CD4-positive, alpha-beta T cell treated with Interleukin-17A for 4 hours (primary cell): ENCODE measurements at regions not wholly inside any gene's neighbourhood (a gene's known extent, or its start where the extent isn't known, plus 50 kb on each side); places are given as distances from the start of the nearest gene placed in this dataset.
"Not testable (repeated sequence)": the region's sequence is repeated elsewhere in the genome, so short reads cannot be mapped to it uniquely, and the experiment has no call there.

Experiments
- DNase-seq: peaks from one replicate; pipeline ENCODE4 v3.0.0-alpha.2; 2020; ENCODE audit warnings: mixed read lengths

DNA sequence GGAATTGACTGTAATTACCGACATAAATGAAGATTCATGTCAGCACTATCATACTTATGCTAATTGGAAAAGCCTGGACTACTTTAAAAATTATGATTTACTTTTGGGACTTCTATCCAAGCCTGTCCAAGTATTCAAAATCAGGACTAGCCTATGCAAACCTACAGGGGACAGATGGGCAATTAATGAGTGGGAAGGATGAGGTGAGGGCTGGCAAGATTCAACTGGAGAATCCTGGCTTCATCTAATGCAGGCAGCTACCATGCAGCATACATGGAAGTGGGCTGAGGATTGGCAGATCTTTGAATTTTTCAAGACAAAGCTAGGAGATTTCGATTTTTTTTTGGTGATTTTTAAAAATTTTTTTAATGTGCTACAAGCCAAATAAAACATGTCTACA lies 532.6 kb downstream of the CSNK1G3 start:
- no peak for DNase-seq

DNA sequence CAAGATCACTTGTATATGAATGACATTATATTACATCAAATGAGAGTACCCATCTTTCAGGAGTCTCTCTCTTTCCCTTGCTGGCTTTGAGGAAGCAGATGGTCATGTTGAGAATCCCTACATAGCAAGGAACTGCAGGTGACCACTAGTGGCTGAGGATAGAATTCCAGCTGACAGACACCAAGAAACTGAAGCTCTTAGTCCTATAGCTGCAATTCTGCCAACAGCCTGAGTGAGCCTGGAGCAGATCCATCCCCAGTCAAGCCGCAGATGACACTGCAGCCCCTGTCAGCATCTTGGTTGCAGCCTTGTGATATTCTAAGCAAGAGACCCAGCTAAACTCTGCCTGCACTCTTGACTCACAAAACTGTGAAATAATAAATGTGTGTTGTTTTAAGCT lies 531.5 kb downstream of the CSNK1G3 start:
- no peak for DNase-seq

DNA sequence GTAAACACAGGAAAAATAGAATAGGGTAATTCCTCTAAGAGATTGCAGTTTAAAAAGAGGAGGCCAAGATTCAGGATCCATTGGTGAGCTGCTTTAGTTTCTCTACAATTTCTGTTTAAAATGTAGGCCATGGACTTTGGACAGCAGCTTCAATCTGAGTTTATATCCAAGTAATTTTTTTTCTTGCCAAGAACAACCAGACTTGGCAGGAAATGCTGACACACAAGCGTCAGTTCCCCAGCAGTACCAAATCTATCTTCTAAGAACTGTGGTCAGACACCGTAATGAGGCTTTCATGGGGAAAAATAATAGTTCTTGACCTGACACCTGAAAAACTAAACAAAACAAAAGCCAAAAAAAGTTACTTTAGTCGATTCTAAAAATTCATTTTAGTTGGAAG lies 528.8 kb downstream of the CSNK1G3 start:
- DNase-seq, result no peak

DNA sequence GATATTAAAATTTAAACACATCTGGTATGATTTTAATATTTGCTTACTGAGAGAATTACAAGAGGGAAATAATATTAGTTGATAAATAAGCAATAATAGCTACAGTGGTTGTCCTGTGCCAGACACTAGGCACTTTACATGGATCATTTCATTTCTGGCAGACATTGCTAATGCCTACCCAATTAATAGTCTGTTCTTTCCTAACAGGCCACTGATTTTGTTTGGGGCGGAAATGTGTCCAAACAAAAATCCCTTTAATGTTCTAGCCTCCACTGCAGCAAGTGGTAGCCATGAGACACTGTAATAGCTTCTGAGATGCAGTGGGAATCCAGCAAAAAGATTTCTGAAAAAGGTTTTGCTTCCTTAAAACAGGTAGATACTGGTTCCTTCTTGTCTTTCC lies 527.4 kb downstream of the CSNK1G3 start:
- DNase-seq, result no peak

DNA sequence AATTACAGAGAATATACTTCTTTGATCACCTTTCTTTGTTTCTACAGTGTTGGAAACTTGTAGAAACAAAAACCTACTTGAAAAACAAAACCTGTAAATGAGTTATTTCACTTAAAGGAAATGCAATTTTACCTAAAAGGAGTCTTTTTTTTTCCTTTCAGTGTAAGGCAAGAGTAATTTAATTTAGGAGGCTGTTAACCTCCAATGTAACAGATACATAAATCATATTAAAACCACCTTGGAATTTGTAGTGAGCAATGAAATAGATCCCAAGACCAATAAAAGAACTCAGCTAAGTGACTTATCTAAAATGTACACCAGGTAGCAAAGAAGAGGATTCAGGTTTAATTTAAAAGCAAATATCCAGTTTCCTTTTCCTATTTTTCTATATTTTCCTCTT lies 524.8 kb downstream of the CSNK1G3 start:
- no peak for DNase-seq

DNA sequence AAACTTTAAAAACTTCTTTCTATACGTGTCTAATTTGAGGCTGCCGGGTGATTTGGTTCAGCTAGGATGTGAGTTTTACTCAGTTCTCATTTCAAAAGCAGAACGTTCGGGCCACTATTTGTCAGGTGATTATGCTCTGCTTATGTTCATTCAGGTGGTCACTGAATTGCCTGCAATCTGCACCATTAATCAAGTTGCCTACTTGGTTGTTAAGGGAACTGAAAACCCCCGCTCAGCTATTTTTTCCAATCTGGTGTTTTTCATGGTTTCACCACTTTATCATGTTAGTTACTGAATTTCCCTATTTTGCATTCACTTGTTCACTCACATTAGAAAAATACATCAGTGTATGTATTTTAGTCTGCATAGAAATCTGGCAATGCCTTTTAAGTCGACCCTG lies 523.0 kb downstream of the CSNK1G3 start:
- no peak for DNase-seq

DNA sequence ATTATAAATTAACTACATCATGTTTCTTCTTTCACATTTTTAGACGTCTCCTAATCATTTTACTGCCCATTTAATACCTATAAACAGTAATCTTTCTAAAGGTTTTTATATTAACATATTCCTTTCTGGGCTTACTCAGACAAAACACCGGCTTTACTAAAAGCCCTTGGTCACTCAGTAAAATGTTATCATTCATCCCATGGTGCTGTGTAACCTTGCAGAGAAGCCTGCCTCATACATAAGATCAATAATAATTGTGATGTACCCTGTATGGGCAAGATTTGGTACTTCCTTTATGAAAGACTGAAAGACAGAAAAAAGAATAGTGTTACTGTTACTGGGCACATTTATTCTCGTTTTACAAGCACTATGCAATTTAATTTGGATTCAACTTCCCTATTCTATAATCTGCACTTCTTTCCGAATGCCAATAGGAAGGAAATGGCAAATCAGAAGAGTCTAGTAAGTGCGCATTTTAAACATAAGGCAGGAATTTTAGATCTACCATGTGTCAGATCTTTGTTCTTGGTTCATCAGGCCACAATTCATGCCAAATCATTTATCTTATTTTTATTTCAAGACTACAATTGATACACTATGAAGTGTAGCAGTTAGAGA lies 522.2 kb downstream of the CSNK1G3 start:
- DNase-seq, result no peak

DNA sequence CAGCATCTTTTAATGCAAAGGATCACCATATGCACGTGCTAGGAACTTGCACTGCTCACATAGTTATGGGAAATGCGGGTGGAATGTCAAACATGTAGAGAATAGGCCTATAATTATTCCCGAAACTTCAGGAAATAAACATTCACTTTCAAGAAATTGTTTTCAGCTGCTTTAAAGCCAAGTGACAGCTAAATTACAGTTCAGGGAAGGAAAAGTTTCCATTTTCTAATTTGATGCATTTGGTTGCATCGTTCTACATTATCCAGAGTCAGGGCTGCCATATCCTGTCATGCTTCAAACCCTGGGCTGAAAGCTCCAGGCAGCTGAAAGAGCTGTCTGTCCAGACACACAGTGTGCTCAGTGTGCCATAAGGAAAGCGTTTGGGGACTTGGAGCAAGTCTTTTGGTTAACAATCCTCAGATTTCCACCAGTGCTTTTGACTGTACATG lies 518.1 kb downstream of the CSNK1G3 start:
- DNase-seq, result no peak

DNA sequence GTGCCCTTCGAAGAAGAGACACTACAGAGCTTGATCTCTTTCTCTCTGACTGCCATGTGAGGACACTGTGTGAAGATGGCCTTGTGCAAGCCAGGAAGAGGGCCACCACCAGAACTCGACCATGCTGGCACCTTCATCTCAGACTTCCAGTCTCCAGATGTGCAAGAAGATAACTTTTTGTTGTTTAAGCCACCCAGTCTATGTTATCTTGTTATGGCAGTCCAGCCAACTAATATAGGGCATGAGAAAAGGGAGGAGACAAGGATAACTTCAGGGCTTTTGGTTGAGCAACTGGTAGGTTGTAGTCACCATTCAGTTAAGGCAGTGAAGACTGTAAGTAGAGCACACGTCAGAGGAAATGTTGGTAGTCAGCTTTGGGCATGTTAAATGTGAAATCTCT lies 515.5 kb downstream of the CSNK1G3 start:
- DNase-seq, result no peak

DNA sequence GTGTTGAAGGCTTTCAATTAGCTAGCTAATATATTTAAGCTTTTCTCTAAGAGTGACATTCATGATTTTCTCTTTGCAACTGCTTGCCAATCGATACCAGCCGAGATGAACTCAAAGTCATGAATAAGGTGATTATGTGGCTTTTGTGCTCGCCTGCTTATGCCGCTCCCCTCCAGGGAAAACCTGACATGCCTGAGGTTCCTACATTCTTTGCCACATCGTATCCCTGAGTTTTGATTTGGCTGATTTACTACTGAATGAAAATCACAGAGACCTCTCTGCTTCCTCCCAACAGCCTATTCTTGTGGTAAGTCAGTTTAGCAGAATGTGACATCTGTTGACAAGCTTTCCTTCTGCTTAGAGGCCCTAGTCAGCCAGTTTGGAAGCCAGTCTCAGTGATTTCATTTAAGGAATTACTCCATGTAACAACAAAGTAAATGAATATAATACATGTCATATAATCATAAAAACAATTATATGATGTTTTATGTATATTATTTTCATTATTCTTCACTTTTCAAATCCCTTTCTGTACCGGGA lies 513.4 kb downstream of the CSNK1G3 start:
- DNase-seq, result no peak

DNA sequence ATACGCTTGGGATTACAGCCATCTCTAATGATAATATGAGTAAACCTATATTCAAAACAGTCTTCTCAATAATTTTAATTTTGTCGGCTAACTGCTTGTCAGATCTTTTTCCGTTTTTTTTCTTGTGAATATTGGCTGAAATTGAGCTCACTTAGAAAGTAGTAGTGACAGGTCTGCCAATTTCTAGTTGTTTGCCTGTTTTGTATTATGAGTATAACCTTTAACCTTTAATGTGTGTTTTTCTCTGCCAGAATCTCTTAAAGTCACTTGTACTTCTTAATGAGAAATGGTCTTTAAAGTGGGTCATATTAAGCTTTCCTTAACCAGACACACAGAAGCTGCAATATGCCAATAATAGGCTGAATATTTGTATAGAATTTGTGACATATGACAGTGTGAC lies 511.0 kb downstream of the CSNK1G3 start:
- no peak for DNase-seq

DNA sequence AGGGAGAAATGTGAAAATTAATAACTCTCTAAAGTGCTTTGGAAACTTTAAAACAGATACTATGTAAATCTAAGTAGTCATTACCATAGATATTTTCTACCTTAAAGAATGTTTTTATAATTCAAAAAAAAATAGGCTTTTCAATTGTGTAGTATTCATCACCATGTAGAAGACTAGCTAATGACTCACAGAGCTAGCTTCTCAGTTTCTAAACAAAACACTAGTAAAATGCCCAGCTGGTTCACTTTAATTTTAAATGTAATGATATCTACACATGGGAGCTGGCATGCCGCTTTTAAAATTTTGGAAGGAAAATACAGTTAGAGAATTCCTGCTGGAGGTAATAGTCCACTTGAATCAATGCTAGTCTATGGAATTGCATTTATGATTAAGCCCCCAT lies 509.8 kb downstream of the CSNK1G3 start:
- DNase-seq, result no peak

DNA sequence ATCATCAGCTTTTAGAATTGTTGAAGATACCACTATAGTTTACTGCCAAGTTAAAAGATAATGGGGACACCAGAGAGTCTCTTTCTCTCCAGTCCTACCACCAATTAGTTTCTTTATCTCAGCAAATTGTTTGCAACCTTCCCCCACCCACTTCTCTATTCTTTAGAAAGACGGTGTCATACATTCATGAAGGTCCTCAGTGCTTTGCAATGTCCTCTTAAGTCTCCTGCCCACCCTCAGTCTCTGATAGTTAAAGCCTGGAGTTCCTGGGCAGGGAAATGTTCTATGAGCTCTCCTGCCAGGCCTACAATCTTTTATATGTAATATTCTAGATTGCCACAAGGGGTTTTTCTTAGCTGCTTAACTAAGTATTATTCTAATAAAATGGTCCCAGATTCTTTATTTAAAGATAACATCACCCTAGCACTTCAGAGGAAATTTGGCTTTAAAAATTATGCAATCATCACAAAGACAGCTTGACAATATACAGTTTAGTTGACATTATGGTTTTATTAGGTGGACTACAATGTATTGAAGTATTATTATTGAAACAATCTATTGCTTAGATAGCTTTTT lies 509.2 kb downstream of the CSNK1G3 start:
- DNase-seq, result no peak

DNA sequence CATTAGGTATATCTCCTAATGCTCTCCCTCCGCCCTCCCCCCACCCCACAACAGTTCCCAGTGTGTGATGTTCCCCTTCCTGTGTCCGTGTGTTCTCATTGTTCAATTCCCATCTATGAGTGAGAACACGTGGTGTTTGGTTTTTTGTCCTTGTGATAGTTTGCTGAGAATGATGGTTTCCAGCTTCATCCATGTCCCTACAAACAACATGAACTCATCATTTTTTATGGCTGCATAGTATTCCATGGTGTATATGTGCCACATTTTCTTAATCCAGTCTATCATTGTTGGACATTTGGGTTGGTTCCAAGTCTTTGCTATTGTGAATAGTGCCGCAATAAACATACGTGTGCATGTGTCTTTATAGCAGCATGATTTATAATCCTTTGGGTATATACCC lies 505.3 kb downstream of the CSNK1G3 start:
- DNase-seq, result not testable (repeated sequence)

DNA sequence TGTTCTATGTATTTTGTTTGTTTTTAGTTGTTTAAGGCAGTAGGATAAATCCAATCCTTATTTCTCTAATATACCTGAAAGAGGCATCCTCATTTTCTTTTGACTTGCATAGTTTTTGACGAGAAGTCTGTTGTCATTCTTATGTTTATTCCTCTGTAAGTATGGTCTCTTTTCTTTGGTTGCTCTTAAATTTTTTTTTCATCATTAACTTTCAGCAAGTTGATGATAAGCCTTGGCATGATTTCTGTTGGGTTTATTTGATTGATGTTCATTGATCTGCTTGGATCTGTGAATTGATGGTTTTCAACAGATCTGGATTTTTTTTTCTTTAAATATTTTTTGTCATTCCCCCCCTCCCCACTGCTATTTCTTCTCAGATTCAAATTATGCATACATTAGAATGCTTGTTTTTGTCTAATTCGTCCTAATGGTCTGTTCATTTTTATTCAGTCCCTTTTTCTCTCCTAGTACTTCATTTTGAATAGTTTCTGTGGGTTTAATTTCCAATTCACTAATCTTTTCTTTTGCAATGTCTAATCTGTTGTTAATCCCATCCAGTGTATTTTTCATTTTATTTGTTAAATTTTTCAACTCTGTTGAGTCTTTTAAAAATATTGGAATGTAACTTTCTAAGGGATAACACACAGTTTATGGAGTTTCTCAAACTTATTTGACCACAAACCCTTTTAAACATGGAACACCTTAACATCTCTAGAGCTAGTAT lies 495.9 kb downstream of the CSNK1G3 start:
- no peak for DNase-seq

DNA sequence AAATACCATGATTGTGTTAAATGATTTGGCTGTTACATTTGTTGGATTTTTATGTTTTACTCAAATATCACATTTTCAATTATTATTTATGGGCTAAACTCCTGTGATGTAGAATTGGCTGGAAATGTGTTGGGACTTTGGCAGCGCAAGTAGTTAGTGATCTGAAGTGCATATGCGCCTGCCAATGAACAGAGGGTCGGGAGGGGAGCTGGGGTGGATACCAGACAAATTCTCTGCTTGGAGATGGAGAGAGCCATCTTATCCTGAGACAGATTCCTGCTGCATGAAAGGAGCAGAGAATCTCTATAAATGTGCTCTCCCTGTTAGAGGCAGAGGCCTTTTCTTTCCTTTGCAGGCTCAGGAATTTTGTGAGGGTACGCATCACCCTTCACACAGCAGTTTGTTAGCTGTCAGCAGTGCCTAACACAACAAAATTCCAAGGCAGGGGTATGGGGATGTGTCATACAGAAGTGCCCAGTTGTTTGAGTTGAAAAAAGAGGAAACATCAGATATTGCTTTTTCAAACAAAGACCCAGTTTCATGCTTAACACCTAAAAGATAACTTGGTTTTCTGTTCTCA lies 489.1 kb downstream of the CSNK1G3 start:
- no peak for DNase-seq

DNA sequence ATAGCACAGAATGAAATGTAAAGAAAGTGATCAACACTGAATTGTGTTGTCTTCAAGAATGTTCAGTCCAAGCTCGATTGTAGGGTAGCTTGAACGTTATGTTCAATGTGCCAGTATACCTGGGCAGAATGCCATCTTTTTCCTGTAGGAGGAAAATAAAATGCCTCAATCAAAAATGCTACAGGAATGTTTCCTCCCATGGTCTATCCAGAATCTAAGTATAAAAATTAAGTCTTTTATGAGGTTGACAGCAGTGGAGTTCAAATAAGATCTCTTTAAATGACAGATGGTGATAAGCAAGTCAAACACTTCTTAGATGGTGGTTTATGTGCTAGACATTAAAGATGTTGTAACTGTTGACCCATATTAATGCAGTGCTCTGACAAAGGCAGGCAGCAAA lies 488.6 kb downstream of the CSNK1G3 start:
- DNase-seq, result no peak

DNA sequence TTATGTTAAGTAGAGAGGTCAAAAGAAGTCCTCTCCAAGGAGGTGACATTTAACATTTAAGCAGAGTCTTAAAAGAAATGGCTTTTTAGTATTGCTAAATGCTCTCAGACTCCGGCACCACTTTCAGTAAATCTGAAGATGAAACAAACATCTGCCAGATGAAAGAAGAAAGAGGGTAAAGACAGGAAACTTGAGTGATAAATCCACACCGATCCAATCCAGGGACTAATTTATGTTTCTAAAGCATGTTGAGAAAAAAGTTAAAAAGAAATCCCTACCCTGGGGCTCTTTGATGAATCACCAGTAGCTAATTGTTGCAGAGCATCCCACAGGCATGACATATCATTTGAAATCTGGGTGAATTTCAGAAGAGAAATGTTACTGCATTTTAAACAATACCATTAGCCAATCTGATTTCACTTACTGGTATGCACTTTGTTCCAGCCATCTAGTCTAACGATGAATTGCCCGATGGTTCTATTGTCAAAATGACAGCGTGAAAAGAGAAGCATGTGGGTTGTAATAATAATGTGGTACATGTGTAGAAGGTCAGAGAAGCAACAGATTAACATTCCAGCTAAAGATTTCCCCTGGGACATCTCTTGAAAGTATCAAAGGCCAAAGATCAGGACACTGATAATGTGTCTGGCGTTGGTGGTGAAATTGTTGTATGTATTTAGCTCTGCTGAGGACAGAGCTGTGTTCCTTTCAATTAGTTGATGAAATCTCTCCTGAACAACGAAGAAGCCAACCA lies 485.7 kb downstream of the CSNK1G3 start:
- no peak for DNase-seq

DNA sequence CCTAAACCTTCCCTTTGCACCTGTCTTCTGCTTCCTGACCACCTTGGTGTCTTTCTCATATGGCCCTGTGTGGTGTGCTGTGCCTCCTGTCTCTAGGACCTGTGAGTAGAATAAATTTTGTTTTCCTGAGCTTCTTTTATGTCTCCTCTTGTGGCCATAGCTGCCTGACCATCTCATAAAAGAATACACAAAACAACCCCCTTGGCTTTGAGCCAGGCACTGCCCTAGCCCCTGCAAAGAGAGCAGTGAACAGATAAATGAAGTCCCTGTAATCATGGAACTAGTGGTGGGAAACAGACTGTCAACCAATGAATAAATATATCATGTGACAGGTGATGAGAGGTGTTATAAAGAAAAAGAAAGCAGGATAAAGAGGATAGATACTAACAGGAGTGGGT lies 485.1 kb downstream of the CSNK1G3 start:
- DNase-seq, result no peak

DNA sequence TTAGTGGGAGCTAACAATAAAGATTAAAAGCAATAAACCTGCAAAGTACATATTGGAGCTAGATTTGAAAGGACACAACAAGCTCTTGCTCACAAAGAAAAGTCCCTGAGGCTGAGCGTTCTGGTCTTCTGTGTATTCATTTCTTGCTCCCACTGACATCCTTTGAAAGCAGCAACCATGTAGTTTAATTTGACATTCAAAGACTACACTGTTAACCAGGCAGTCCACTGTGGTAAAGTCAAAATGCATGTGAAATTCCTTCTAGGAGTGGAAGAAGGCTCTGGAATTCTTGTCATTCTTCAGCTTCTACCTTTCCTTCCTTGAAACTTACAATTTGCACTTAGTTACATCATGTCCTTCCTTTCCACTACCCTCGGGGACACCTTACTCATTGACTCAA lies 480.7 kb downstream of the CSNK1G3 start:
- DNase-seq, result no peak

DNA sequence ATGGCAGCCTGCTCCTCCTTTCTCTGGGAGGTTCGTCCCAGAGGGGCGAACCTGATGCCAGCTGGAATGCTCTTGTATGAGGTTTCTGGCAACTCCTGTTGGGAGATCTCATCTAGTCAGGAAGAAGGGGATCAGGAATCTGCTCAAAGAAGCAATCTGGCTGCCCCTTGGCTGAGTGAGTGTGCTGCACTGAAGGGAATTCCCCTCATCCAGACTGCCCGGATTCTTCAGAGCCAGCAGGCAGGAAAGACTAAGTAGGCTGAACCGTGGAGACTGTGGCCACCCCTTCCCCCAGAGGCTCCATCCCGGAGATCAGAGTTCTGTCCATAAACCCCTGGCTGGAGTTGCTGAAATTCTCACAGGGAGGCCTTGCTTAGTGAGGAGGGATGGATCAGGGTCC lies 476.0 kb downstream of the CSNK1G3 start:
- no peak for DNase-seq

DNA sequence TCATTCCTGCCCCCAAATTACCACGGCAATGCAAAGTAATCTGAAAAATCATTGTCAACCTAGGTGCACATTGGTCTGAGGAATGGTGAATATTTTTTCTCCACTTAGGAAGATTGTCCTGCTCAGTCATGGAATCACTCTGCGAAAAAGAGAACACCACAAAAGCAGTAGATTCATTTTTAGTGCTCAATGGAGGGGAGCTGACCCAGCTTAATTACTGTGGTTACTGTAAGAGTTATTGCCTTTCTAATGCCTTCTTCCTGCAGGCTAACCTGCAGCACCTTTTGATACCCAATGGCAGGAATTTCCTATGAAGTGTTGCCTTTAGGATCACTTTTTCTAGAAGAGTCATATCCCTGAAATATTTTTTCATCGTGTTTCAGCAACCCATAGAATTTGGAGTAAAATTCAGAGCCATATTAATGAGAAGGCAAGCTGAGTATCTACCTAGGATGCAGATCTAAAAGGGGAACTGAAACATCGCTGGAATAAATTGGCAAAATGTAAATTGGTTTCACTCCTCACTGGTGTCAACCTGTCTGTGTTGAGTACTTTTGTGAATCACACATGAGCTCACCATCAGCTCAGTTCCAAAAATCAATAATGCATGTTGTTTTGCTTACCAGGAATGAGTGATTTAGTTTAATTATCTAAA lies 464.5 kb downstream of the CSNK1G3 start:
- DNase-seq, result no peak

DNA sequence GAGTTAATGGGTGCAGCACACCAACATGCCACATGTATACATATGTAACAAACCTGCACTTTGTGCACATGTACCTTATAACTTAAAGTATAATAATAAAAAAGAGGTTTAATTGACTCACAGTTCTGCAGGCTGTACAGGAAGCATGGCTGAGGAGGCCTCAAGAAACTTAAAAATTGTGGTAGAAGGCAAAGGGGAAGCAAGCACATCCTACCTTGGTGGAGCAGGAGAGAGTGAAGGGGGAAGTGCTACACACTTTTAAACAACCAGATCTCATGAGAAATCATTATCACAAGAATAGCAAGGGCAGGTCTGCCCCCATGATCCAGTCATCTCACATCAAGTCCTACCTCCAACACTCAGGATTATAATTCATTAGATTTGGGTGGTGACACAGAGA lies 463.5 kb downstream of the CSNK1G3 start:
- not testable (repeated sequence) for DNase-seq
